ENCODE measurements at regions not wholly inside any gene's neighbourhood (a gene's known extent, or its start where the extent isn't known, plus 50 kb on each side); places are given as distances from the start of the nearest gene placed in this dataset.

DNA sequence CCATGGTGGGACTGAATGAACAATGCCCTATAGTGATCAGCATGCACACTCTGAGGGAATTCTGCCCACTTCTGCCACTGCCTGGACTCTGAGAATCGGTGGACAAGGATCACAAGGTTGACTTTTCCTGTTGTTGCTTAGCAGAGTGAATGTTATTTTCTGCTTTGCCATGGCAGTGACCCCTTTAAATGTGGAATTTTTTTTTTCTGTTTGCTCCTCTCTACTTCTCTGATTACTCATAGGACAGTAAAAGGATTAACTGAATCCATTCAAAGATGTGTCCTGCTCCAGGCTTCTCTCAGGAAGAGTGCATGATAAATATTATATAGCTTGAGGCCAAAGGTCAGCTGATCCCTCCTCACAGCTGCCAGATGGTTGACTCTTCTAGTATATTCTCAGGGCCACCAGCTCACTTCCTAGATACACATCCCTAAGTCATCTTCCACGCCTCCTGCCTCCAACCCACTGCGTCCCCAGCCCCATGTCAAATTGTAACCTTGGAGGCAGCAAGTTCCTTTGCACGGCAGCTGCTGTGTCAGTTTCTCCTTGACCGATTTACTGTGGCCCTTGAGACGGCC lies 74.0 kb upstream of the RALGPS2 start:
- Histone ChIP-seq H3K36me3 (no peaks in the 10 kb centered on the region), H3K27ac (no peak overlapping the region), H3K4me1 (peaks cover 0 to 4% of the 10 kb centered on the region in 2 donors), H3K27me3 (no peaks in the 10 kb centered on the region), H3K9me3 (no peaks in the 10 kb centered on the region), H3K4me3 (no peak overlapping the region)
- TF ChIP-seq CTCF (IDR thresholded peaks at IDR 0.05): no peak
- DNase-seq (ENCODE audit: low spot score): no peak

GRCh38 chr1:178651742-178652141 lies 73.3 kb upstream of the RALGPS2 start:
- H3K9me3 ChIP-seq: no peaks in the 10 kb centered on the region
- no peak for TF ChIP-seq CTCF (IDR thresholded peaks at IDR 0.05)
- DNase-seq (ENCODE audit: low spot score): no peak
- no peak overlapping the region for H3K27ac ChIP-seq
- H3K27me3 ChIP-seq: no peaks in the 10 kb centered on the region
- no peak overlapping the region for H3K4me3 ChIP-seq
- no peaks in the 10 kb centered on the region for H3K36me3 ChIP-seq
- peaks cover 0 to 4% of the 10 kb centered on the region in 2 donors for H3K4me1 ChIP-seq

GRCh38 chr1:178652506-178653490 lies 72.2 kb upstream of the RALGPS2 start:
- TF ChIP-seq CTCF (IDR thresholded peaks at IDR 0.05): no peak
- no peak for DNase-seq (ENCODE audit: low spot score)
- Histone ChIP-seq H3K27ac (no peak overlapping the region), H3K9me3 (no peaks in the 10 kb centered on the region), H3K36me3 (no peaks in the 10 kb centered on the region), H3K4me3 (no peak overlapping the region), H3K4me1 (peaks cover 0 to 4% of the 10 kb centered on the region in 2 donors), H3K27me3 (no peaks in the 10 kb centered on the region)

DNA sequence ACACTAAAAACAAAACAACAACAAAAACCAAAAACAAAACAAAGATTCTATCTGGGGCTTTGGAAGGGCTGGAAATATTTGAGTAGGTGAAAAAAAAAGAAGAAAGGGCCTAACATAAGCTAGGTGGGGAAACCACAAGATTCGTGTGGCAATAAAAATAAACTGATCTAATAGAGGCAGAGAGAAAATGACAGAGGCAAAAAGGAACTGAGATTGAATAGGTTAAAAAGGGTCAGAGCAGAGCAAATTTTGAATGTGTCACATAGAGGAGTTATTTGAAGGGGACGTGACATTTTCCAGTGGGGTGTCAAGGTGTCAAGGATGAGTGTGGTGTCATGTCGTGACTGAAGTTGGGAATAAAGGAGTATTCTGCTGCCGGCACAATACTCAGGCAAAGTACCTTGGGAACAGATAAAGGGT lies 65.2 kb upstream of the RALGPS2 start:
- Histone ChIP-seq H3K27me3 (no peaks in the 10 kb centered on the region), H3K4me1 (no peaks in the 10 kb centered on the region), H3K27ac (no peak overlapping the region), H3K9me3 (no peaks in the 10 kb centered on the region), H3K4me3 (no peak overlapping the region), H3K36me3 (no peaks in the 10 kb centered on the region)
- no peak for DNase-seq (ENCODE audit: low spot score)
- no peak for TF ChIP-seq CTCF (IDR thresholded peaks at IDR 0.05)

DNA sequence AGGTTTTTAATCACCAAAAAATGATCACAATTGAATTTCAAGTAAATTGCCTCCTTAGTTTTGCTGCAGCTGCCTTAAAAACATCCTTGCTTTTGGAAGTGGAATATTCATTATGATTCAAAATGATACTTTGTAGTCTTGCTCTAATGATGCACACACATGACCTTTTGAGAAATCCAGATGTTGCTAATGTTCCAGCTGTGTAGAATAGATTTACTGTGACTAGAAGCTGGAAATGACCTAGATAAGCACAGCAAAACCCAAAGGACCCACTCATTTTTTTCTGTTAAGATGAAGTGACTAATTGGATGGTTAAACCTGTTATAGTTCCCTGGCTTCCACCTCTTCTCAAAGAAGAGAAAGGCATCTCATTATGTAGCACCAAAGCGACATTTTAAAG lies 64.6 kb upstream of the RALGPS2 start:
- Histone ChIP-seq H3K36me3 (no peaks in the 10 kb centered on the region), H3K4me1 (no peaks in the 10 kb centered on the region), H3K4me3 (no peak overlapping the region), H3K27me3 (no peaks in the 10 kb centered on the region), H3K9me3 (no peaks in the 10 kb centered on the region), H3K27ac (no peak overlapping the region)
- DNase-seq (ENCODE audit: low spot score): no peak
- no peak for TF ChIP-seq CTCF (IDR thresholded peaks at IDR 0.05)

All from right atrium auricular region (tissue), 2 donors.